DMS79 treated with DMSO at 0.1 percent for 48 hours (cell line): ENCODE measurements at regions not wholly inside any gene's neighbourhood (a gene's known extent, or its start where the extent isn't known, plus 50 kb on each side); places are given as distances from the start of the nearest gene placed in this dataset.

Experiments
- DNase-seq: peaks from one replicate; lab custom pipeline; 2025; lab: John Stamatoyannopoulos, UW

GRCh38 chr2:18723219-18723618 lies 133.8 kb upstream of the NT5C1B start:
- no peak for DNase-seq

- DNase-seq, result no peak
Measured at GRCh38 chr2:18722101-18722500, 132.7 kb upstream of the NT5C1B start.

- DNase-seq, result no peak
Measured at GRCh38 chr2:18721038-18721922, 131.9 kb upstream of the NT5C1B start.

GRCh38 chr2:18719978-18720775 lies 130.8 kb upstream of the NT5C1B start:
- DNase-seq, result no peak

- no peak for DNase-seq
Measured at GRCh38 chr2:18708203-18708715, 118.9 kb upstream of the NT5C1B start.

GRCh38 chr2:18706001-18706400 lies 116.6 kb upstream of the NT5C1B start:
- no peak for DNase-seq

GRCh38 chr2:18704276-18704675 lies 114.9 kb upstream of the NT5C1B start:
- no peak for DNase-seq

- no peak for DNase-seq
Measured at GRCh38 chr2:18703555-18703954, 114.2 kb upstream of the NT5C1B start.

GRCh38 chr2:18701981-18702380 lies 112.6 kb upstream of the NT5C1B start:
- no peak for DNase-seq

GRCh38 chr2:18701546-18701945 lies 112.2 kb upstream of the NT5C1B start:
- DNase-seq, result no peak

- no peak for DNase-seq
Measured at GRCh38 chr2:18690342-18690741, 101.0 kb upstream of the NT5C1B start.

- no peak for DNase-seq
Measured at GRCh38 chr2:18684206-18685038, 95.1 kb upstream of the NT5C1B start.

- DNase-seq, result no peak
Measured at GRCh38 chr2:18682681-18683080, 93.3 kb upstream of the NT5C1B start.

- no peak for DNase-seq
Measured at GRCh38 chr2:18677280-18677679, 87.9 kb upstream of the NT5C1B start.

GRCh38 chr2:18674309-18674708 lies 84.9 kb upstream of the NT5C1B start:
- DNase-seq, result no peak

- no peak for DNase-seq
Measured at GRCh38 chr2:18671363-18671762, 82.0 kb upstream of the NT5C1B start.

- no peak for DNase-seq
Measured at GRCh38 chr2:18668221-18668620, 78.9 kb upstream of the NT5C1B start.

- no peak for DNase-seq
Measured at GRCh38 chr2:18664421-18664820, 75.1 kb upstream of the NT5C1B start.

GRCh38 chr2:18663861-18664260 lies 74.5 kb upstream of the NT5C1B start:
- DNase-seq, result no peak

- DNase-seq, result no peak
Measured at GRCh38 chr2:18662689-18663088, 73.3 kb upstream of the NT5C1B start.

- DNase-seq, result no peak
Measured at GRCh38 chr2:18659915-18660314, 70.5 kb upstream of the NT5C1B start.

- DNase-seq, result no peak
Measured at GRCh38 chr2:18656048-18656447, 66.7 kb upstream of the NT5C1B start.
